Transverse colon (tissue), 4 donors: ENCODE measurements at regions not wholly inside any gene's neighbourhood (a gene's known extent, or its start where the extent isn't known, plus 50 kb on each side); places are given as distances from the start of the nearest gene placed in this dataset.

Experiments used
- EP300 ChIP-seq: sonication (generic); formaldehyde crosslinking; IDR thresholded peaks from one replicate; pipeline ENCODE4 v1.6.1; 2017; ENCODE audit warnings: antibody characterized with exemption, low read depth
- POLR2A ChIP-seq: fragments of 450-650 bp; IDR thresholded peaks from one replicate; pipeline ENCODE4 v1.6.1; 2016; ENCODE audit warnings: antibody characterized with exemption, mild to moderate bottlenecking, moderate library complexity
- POLR2AphosphoS5 ChIP-seq, 3 donors: sonication (generic); formaldehyde crosslinking; IDR thresholded peaks; one replicate each; pipeline ENCODE4 v1.6.1; 2016; ENCODE audit warnings: antibody characterized with exemption in 3 of 3
- TF ChIP-seq, protein P1 (sequence below), 5 experiments: fragments of 200-600 bp in 3 of 5; fragments of 450-650 bp in 2 of 5; sonication (generic) in 3 of 5; IDR thresholded peaks; 1 replicate in 2 of 5; 2 replicates in 3 of 5; pipeline ENCODE4 v1.5.1; 2016 to 2017; ENCODE audit warnings: antibody characterized with exemption in 5 of 5, inconsistent platforms in 3 of 5, mild to moderate bottlenecking in 2 of 5, moderate library complexity in 1 of 5

- TF ChIP-seq, protein P1, sequence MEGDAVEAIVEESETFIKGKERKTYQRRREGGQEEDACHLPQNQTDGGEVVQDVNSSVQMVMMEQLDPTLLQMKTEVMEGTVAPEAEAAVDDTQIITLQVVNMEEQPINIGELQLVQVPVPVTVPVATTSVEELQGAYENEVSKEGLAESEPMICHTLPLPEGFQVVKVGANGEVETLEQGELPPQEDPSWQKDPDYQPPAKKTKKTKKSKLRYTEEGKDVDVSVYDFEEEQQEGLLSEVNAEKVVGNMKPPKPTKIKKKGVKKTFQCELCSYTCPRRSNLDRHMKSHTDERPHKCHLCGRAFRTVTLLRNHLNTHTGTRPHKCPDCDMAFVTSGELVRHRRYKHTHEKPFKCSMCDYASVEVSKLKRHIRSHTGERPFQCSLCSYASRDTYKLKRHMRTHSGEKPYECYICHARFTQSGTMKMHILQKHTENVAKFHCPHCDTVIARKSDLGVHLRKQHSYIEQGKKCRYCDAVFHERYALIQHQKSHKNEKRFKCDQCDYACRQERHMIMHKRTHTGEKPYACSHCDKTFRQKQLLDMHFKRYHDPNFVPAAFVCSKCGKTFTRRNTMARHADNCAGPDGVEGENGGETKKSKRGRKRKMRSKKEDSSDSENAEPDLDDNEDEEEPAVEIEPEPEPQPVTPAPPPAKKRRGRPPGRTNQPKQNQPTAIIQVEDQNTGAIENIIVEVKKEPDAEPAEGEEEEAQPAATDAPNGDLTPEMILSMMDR (IDR thresholded peaks at IDR 0.05) = no peak
- no peak for TF ChIP-seq POLR2A
- no peak for TF ChIP-seq POLR2AphosphoS5 (IDR thresholded peaks at IDR 0.05)
- no peak for TF ChIP-seq EP300
These were observed 117.8 kb upstream of the SPIN1 start for GRCh38 chr9:88270413-88270812.
